Gastroesophageal sphincter (tissue), 3 donors: ENCODE measurements at regions not wholly inside any gene's neighbourhood (a gene's known extent, or its start where the extent isn't known, plus 50 kb on each side); places are given as distances from the start of the nearest gene placed in this dataset.

Source experiments
- EP300 ChIP-seq: sonication (generic); formaldehyde crosslinking; IDR thresholded peaks from one replicate; pipeline ENCODE4 v1.6.1; 2017; ENCODE audit warnings: antibody characterized with exemption, mild to moderate bottlenecking
- POLR2A ChIP-seq, 2 donors: fragments of 450-650 bp; IDR thresholded peaks; one replicate each; pipeline ENCODE4 v1.6.1; 2017; ENCODE audit warnings: antibody characterized with exemption in 2 of 2, mild to moderate bottlenecking in 2 of 2, moderate library complexity in 1 of 2
- POLR2AphosphoS5 ChIP-seq: sonication (generic); formaldehyde crosslinking; IDR thresholded peaks from one replicate; pipeline ENCODE4 v1.6.1; 2017; ENCODE audit warnings: antibody characterized with exemption
- TF ChIP-seq, protein P1 (sequence below), 4 experiments: fragments of 200-600 bp in 2 of 4; fragments of 450-650 bp in 2 of 4; sonication (generic) in 1 of 4; IDR thresholded peaks; one replicate each; pipeline ENCODE4 v1.5.1; 2017 to 2019; ENCODE audit warnings: antibody characterized with exemption in 4 of 4, mild to moderate bottlenecking in 2 of 4, moderate library complexity in 2 of 4

DNA sequence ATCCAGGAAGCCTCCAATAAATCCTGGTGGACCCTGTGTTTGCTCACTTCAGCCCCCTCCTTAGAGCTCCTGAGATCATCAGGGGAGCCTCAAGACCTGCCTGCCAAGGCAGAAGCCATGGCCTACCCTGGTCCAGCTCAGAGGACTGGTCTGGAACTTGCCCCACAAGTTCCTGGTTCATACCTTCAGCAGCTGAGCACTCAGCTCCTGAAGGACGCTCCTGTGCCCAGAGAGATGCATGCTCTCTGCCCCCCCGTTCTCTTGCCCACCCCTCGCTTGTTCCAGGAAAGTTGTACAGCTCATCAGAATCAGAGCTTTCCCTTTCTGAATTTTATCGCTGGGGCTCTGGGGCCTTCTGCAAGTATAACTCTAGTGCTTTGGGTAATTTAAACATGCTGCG, 210.5 kb upstream of the ISX start:
- TF ChIP-seq, protein P1, sequence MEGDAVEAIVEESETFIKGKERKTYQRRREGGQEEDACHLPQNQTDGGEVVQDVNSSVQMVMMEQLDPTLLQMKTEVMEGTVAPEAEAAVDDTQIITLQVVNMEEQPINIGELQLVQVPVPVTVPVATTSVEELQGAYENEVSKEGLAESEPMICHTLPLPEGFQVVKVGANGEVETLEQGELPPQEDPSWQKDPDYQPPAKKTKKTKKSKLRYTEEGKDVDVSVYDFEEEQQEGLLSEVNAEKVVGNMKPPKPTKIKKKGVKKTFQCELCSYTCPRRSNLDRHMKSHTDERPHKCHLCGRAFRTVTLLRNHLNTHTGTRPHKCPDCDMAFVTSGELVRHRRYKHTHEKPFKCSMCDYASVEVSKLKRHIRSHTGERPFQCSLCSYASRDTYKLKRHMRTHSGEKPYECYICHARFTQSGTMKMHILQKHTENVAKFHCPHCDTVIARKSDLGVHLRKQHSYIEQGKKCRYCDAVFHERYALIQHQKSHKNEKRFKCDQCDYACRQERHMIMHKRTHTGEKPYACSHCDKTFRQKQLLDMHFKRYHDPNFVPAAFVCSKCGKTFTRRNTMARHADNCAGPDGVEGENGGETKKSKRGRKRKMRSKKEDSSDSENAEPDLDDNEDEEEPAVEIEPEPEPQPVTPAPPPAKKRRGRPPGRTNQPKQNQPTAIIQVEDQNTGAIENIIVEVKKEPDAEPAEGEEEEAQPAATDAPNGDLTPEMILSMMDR (IDR thresholded peaks at IDR 0.05), result no peak
- TF ChIP-seq POLR2A (IDR thresholded peaks at IDR 0.05) (no peak), POLR2AphosphoS5 (no peak), EP300 (no peak)
